Osteoblast (primary cell): ENCODE measurements at regions not wholly inside any gene's neighbourhood (a gene's known extent, or its start where the extent isn't known, plus 50 kb on each side); places are given as distances from the start of the nearest gene placed in this dataset.

Experiments used
- DNase-seq: peaks from one replicate; pipeline ENCODE4 v3.0.0; 2011; ENCODE audit warnings: low spot score, mixed read lengths; ENCODE audit not compliant: insufficient read length; ENCODE audit errors: missing footprints
- H2AFZ ChIP-seq: 2 replicates; pipeline ENCODE4 v1.6.0; 2011; ENCODE audit warnings: mild to moderate bottlenecking, low read length
- H3K27ac ChIP-seq: 2 replicates; pipeline ENCODE4 v1.5.1; 2011; ENCODE audit warnings: mild to moderate bottlenecking, low read depth, low read length, moderate library complexity
- H3K27me3 ChIP-seq: 2 replicates; pipeline ENCODE4 v1.6.0; 2012; ENCODE audit warnings: mild to moderate bottlenecking, control low read depth, inconsistent platforms, low read length, moderate library complexity; ENCODE audit not compliant: insufficient read depth
- H3K36me3 ChIP-seq: 2 replicates; pipeline ENCODE4 v1.5.1; 2011; ENCODE audit warnings: mild to moderate bottlenecking, low read length, control low read depth, moderate library complexity; ENCODE audit not compliant: insufficient read depth
- H3K4me1 ChIP-seq: 2 replicates; pipeline ENCODE4 v1.5.1; 2011; ENCODE audit warnings: mild to moderate bottlenecking, low read length, control low read depth, moderate library complexity; ENCODE audit not compliant: insufficient read depth
- H3K4me2 ChIP-seq: 2 replicates; pipeline ENCODE4 v1.6.0; 2011; ENCODE audit warnings: mild to moderate bottlenecking, low read length; ENCODE audit not compliant: insufficient read depth
- H3K4me3 ChIP-seq: fragments of 200-600 bp; sonication (generic); 3 replicates; pipeline ENCODE4 v1.5.1; 2012; ENCODE audit warnings: mild to moderate bottlenecking, low read length, inconsistent platforms; ENCODE audit not compliant: insufficient read depth
- H3K79me2 ChIP-seq: 2 replicates; pipeline ENCODE4 v1.6.0; 2012; ENCODE audit warnings: mild to moderate bottlenecking, low read length, control low read depth, inconsistent platforms; ENCODE audit not compliant: insufficient read depth
- H3K9me3 ChIP-seq: 2 replicates; pipeline ENCODE4 v1.5.1; 2011; ENCODE audit warnings: low read depth, low read length, control low read depth
- H4K20me1 ChIP-seq: 2 replicates; pipeline ENCODE4 v1.6.0; 2012; ENCODE audit warnings: mild to moderate bottlenecking, low read length, control low read depth; ENCODE audit not compliant: insufficient read depth
- CTCF ChIP-seq: IDR thresholded peaks from 2 replicates; pipeline ENCODE4 v1.5.1; 2011; ENCODE audit warnings: mild to moderate bottlenecking, low read depth, low read length, moderate library complexity; ENCODE audit errors: extremely low read depth

- H3K27ac ChIP-seq = no peak overlapping the region
- no peaks in the 10 kb centered on the region for H3K79me2 ChIP-seq
- no peak overlapping the region for H3K4me2 ChIP-seq
- H3K4me3 ChIP-seq = no peak overlapping the region
- no peaks in the 10 kb centered on the region for H3K4me1 ChIP-seq
- no peak for TF ChIP-seq CTCF
- no peak for DNase-seq
- H3K27me3 ChIP-seq = peaks cover 13% of the 10 kb centered on the region
- H3K36me3 ChIP-seq = no peaks in the 10 kb centered on the region
- H4K20me1 ChIP-seq = no peaks in the 10 kb centered on the region
- no peak overlapping the region for H2AFZ ChIP-seq
- H3K9me3 ChIP-seq = no peaks in the 10 kb centered on the region
These were observed 484.8 kb downstream of the ZSWIM6 start for GRCh38 chr5:61816585-61817450.

GRCh38 chr5:61817472-61818326, 485.6 kb downstream of the ZSWIM6 start:
- no peak overlapping the region for H2AFZ ChIP-seq
- H4K20me1 ChIP-seq = no peaks in the 10 kb centered on the region
- H3K27me3 ChIP-seq = peaks cover 12% of the 10 kb centered on the region
- H3K79me2 ChIP-seq = no peaks in the 10 kb centered on the region
- H3K27ac ChIP-seq = no peak overlapping the region
- DNase-seq = no peak
- no peaks in the 10 kb centered on the region for H3K9me3 ChIP-seq
- H3K4me2 ChIP-seq = no peak overlapping the region
- H3K4me1 ChIP-seq = no peaks in the 10 kb centered on the region
- TF ChIP-seq CTCF = peak; percentile 73
- no peak overlapping the region for H3K4me3 ChIP-seq
- no peaks in the 10 kb centered on the region for H3K36me3 ChIP-seq

GRCh38 chr5:61820836-61821235, 485.2 kb upstream of the KIF2A start:
- H3K4me1 ChIP-seq = no peaks in the 10 kb centered on the region
- H3K27me3 ChIP-seq = peaks cover 9% of the 10 kb centered on the region
- no peak overlapping the region for H2AFZ ChIP-seq
- no peak overlapping the region for H3K4me3 ChIP-seq
- H4K20me1 ChIP-seq = no peaks in the 10 kb centered on the region
- no peak for DNase-seq
- no peak for TF ChIP-seq CTCF
- H3K4me2 ChIP-seq = no peak overlapping the region
- H3K27ac ChIP-seq = no peak overlapping the region
- H3K9me3 ChIP-seq = no peaks in the 10 kb centered on the region
- H3K36me3 ChIP-seq = no peaks in the 10 kb centered on the region
- no peaks in the 10 kb centered on the region for H3K79me2 ChIP-seq

- Histone ChIP-seq H3K9me3 (no peaks in the 10 kb centered on the region), H2AFZ (no peak overlapping the region), H3K4me3 (no peak overlapping the region), H4K20me1 (no peaks in the 10 kb centered on the region), H3K79me2 (no peaks in the 10 kb centered on the region), H3K4me2 (no peak overlapping the region), H3K27me3 (peaks cover 9% of the 10 kb centered on the region), H3K4me1 (no peaks in the 10 kb centered on the region), H3K27ac (no peak overlapping the region), H3K36me3 (no peaks in the 10 kb centered on the region)
- no peak for TF ChIP-seq CTCF
- no peak for DNase-seq
These were observed 484.4 kb upstream of the KIF2A start for GRCh38 chr5:61821561-61821960.
